NB4 (cell line): ENCODE measurements at regions not wholly inside any gene's neighbourhood (a gene's known extent, or its start where the extent isn't known, plus 50 kb on each side); places are given as distances from the start of the nearest gene placed in this dataset.

ENCODE experiments used
- MYC ChIP-seq: IDR thresholded peaks from 2 replicates; pipeline ENCODE4 v1.6.1; 2011; ENCODE audit warnings: low read depth, low read length
- POLR2A ChIP-seq: IDR thresholded peaks from 2 replicates; pipeline ENCODE4 v1.6.1; 2011; ENCODE audit warnings: mild to moderate bottlenecking; ENCODE audit not compliant: insufficient read length; ENCODE audit errors: extremely low read depth
- TF ChIP-seq, protein P1 (sequence below): IDR thresholded peaks from one replicate; pipeline ENCODE4 v1.5.1; 2012; ENCODE audit warnings: low read depth, low read length
- TF ChIP-seq, protein P2 (sequence below): IDR thresholded peaks from 2 replicates; pipeline ENCODE4 v1.6.1; 2011; ENCODE audit warnings: low read depth, low read length

- TF ChIP-seq, protein P1, sequence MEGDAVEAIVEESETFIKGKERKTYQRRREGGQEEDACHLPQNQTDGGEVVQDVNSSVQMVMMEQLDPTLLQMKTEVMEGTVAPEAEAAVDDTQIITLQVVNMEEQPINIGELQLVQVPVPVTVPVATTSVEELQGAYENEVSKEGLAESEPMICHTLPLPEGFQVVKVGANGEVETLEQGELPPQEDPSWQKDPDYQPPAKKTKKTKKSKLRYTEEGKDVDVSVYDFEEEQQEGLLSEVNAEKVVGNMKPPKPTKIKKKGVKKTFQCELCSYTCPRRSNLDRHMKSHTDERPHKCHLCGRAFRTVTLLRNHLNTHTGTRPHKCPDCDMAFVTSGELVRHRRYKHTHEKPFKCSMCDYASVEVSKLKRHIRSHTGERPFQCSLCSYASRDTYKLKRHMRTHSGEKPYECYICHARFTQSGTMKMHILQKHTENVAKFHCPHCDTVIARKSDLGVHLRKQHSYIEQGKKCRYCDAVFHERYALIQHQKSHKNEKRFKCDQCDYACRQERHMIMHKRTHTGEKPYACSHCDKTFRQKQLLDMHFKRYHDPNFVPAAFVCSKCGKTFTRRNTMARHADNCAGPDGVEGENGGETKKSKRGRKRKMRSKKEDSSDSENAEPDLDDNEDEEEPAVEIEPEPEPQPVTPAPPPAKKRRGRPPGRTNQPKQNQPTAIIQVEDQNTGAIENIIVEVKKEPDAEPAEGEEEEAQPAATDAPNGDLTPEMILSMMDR, result peak; percentile 97
- TF ChIP-seq POLR2A, result no peak
- TF ChIP-seq, protein P2, sequence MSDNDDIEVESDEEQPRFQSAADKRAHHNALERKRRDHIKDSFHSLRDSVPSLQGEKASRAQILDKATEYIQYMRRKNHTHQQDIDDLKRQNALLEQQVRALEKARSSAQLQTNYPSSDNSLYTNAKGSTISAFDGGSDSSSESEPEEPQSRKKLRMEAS, result no peak
- no peak for TF ChIP-seq MYC
Measured at GRCh38 chr20:16821211-16822089, 73.3 kb downstream of the OTOR start.
